T-helper 1 cell treated with Interleukin-12 subunit alpha and Interleukin-12 subunit beta and Interleukin-4 antibody, amounts not matched to agents 30 ng/mL and 1 ng/mL, for 36 hours (primary cell): ENCODE measurements at regions not wholly inside any gene's neighbourhood (a gene's known extent, or its start where the extent isn't known, plus 50 kb on each side); places are given as distances from the start of the nearest gene placed in this dataset.
"Not testable (repeated sequence)": the region's sequence is repeated elsewhere in the genome, so short reads cannot be mapped to it uniquely, and the experiment has no call there.

Source experiments
- intact Hi-C: fragments of 100-400 bp; cut with micrococcal nuclease; formaldehyde crosslinking; loops from one replicate; pipeline ENCODE4 v1.15.1; 2024

- intact Hi-C loops = loop anchor here (1.0 to 5.0 kb wide), 5 partner anchors 20 to 284 kb away; partner anchors contain the start of gene EFCAB11
Observed at GRCh38 chr14:89700801-89701200, 253.7 kb downstream of the EFCAB11 start.

GRCh38 chr14:89699071-89699470 is 255.5 kb downstream of the EFCAB11 start:
- intact Hi-C loops = no loop called here

GRCh38 chr14:89697281-89698060 is 257.1 kb downstream of the EFCAB11 start:
- intact Hi-C loops = no loop called here

DNA sequence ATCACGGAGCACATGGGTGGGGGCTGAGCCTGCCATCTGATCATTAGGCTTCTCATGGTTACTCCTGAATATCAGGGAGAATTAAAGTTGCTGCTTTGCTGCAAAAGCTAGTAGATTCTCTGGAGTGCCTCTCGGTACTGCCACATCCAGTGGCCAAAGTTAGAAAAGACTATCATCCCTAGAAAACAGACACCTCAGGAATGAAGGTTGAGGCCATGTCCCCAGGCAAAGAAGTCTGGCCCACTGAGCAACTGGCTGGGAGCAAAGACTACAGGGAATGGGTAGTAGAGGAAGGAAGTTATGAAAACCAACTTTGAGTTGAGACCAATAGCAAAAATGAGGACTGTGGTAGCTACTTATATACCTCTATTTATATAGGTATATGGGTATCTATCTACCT is 258.7 kb downstream of the EFCAB11 start:
- intact Hi-C loops = no loop called here

DNA sequence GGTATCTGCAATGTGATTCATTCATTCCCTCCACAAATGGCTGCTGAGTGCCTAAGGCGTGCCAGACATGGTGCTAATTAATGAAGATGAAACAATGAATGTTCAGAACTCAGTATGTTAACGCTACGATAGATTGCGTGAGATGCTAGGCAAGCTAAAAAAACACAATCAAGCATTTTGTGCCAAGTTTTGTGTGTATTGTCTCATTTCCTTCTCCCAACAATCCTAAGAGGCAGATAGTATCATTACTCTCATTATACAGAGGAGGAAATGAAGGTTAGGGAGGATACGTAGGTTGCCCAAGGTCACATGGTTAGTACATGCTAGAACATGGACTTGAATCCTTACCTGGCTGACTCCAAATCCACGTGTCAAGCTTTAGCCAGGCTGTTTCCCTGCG is 264.4 kb downstream of the EFCAB11 start:
- intact Hi-C loops = no loop called here

- intact Hi-C loops = not testable (repeated sequence)
Observed at GRCh38 chr14:89689711-89690110, 264.8 kb downstream of the EFCAB11 start.

- intact Hi-C loops = no loop called here
Observed at GRCh38 chr14:89688507-89689211, 265.9 kb downstream of the EFCAB11 start.

GRCh38 chr14:89687129-89687528 is 267.4 kb downstream of the EFCAB11 start:
- intact Hi-C loops = not testable (repeated sequence)

DNA sequence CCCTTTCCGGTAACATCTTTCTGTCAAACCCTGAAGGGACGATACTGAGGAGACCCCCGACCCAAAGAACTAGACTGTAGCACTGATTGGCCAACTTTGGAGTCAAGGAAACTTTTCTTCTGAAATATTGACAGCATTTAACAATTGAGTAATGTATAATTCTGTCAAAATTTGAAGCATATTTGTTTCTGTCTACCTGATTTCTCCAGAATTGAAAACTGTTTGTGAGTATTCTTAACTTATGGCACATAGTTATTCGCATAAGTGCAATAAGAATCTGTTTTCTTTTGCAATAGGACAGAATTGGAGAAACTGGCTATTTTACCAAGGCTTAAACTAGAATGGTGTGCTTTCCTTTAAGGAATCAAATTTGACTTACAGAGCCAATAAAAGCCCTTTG is 267.1 kb upstream of the FOXN3 start:
- intact Hi-C loops = loop anchor here (5.0 kb wide), 2 partner anchors 42 to 83 kb away; no protein-coding TSS in a partner anchor

- intact Hi-C loops = loop anchor here (1.0 to 5.0 kb wide), 5 partner anchors 20 to 86 kb away; no protein-coding TSS in a partner anchor
Observed at GRCh38 chr14:89681086-89682018, 264.3 kb upstream of the FOXN3 start.

DNA sequence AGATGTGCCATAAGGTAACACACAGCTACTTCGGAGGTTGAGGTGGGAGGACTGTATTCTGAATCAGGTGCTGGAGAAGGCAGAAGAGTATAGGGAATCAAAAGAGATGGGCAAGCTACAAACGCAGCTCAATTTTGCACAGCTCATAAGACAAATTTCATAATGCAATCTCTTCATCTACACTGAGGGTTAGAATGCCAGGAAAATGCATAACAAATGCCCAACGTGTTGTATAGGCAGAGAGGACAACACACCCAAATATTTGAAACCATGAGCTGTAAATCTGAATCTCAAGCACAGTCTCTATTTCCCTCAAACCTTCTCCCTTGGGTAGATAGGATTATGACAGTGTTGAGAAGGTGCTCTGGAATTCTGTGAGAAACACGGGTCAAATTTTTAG is 263.1 kb upstream of the FOXN3 start:
- intact Hi-C loops = loop anchor here (5.0 kb wide), 2 partner anchors 38 to 87 kb away; no protein-coding TSS in a partner anchor

DNA sequence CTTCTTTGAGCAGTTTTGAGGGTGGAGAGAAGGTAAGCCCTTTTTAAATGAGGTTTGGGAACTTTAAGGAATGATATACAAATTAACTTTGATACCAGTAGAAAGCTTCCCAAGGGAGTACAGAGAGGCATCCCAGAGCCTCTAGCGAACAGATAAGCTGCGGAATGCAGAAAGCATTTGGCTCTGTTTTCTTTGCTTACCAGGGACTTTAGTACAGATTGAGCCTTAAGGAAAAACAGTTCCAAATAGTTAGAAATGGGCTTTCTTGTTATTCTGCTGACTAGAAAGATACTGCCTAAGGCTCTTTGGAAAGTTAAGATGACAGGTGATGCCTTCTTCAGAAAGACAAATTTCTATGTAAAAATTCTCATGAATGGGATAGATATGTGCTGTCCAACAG is 261.7 kb upstream of the FOXN3 start:
- intact Hi-C loops = no loop called here

GRCh38 chr14:89675590-89675989 is 258.6 kb upstream of the FOXN3 start:
- intact Hi-C loops = no loop called here

DNA sequence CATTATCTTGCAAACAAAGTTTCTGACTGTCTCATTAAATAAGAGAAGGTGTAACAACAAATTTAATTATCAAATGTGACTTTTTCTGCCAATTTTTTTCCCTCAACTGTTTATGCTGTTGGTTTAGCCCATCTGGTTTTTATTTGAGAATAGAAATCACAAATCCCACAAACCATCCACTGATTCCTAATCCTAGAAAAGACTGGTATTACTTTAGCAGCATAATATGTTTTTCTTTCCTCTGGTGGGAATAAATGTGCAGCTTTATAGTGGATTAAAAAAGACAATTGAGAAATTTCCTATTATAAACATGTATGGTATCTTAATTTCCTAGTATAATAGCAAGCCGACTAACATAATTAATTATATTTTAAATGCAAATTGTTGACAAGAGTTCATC is 257.9 kb upstream of the FOXN3 start:
- intact Hi-C loops = no loop called here

DNA sequence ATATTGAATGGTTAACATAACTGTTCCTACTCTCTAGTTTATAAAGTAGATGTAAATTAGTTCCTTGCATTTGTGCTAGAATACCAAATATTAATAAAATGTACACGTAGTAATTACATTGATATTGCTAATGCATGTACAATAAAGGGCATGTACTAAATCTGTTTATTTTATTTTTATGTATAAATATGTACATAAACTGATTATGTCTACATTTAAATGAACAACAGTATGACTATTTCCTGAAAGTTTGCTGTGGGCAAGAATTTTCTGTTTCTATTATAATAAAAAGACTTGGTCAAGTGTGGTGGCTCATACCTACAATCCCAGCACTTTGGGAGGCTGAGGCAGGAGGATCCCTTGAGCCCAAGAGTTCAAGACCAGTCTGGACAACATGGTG is 257.2 kb upstream of the FOXN3 start:
- intact Hi-C loops = no loop called here

- intact Hi-C loops = no loop called here
Observed at GRCh38 chr14:89673512-89674225, 256.6 kb upstream of the FOXN3 start.

GRCh38 chr14:89672636-89673511 is 255.8 kb upstream of the FOXN3 start:
- intact Hi-C loops = no loop called here

DNA sequence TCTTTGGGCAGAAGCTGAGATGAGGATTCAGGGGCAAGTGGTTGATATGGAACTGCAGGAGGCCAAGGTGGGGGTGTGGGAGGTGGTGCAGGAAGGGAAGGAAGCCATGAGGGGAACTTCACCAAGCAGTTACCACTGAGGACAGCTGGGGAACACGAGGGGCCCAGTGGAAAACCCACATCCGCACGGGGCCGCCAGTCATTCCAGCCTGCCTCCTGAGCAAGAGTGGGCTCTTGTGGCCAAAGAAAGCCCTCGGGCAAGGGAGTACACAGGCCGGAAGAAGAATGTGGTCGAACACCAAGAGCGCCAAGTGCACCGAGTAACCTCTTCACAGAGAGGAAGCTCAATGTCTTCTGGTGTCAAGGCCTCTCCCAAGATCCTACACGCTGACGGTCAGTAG is 252.2 kb upstream of the FOXN3 start:
- intact Hi-C loops = no loop called here

GRCh38 chr14:89667983-89668382 is 250.9 kb upstream of the FOXN3 start:
- intact Hi-C loops = no loop called here
